ENCODE measurements at regions not wholly inside any gene's neighbourhood (a gene's known extent, or its start where the extent isn't known, plus 50 kb on each side); places are given as distances from the start of the nearest gene placed in this dataset.

DNA sequence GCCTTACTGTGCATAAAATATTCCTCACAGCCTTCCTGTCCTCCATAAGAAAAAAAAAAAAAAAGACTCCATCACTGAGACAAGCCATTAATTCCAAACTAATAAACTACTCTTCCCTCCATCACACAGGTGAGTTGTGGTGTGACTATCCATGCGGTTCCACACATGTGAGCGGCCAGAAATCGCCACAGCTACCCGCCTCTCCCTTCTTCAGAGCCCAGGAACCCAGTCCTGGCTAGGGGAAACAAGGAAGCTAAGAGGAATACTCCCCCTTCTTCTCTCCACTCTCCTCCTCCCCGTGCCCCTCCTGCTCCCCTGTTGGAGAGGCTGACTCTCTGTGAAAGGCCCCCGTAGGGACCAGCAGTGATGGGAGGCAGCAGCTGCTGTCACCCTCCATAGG lies 128.6 kb upstream of the ARID1B start:
- no peak for DNase-seq (ENCODE audit: low read depth)

DNA sequence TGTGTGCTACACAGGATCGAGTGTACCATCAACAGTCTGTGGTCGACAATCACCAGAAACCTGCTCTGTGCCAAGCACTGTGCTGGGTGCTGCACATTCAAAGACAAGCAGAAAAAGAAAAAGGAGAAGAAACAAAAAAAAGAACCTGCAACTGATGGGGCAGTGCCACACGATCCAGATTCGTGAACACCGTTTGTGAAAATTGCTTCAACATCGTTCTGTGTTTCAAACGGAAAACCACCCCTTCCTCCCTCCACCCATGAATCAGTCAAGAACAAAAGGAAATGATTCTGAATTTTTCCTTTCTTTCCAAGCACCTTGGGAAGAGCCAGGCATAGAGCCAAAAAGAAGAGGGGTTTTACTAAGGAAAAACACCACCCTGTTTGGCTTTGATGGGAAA lies 129.2 kb upstream of the ARID1B start:
- DNase-seq (ENCODE audit: low read depth) = no peak

DNA sequence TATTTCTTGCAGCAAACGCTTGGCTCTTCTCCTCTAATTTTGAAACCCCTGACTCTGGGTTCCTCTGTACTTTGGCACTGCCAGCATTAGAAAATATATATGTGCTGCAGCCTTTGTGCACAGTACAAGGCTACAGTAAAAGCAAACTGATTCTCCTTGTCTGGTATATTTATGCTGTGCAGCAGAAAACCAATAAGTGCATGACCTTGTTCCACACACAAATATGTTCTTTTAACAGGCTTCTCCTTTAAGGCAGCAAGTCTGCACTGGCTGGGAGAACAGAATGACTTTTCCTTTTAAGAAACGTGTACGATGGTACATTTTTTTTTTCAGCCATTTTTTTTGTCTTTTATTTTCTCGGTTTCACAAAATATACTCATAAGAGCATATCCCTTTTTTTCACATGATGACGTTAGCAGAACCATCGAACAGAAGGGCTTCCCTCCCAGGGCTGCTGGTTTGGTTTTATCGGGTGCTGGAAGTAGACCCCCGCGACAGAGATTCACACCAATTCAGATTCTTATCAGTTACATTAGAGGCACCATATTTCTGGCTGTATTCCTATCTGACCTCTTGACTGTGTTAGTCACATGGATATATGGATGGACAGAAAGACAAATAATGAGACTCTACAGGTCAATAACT lies 129.9 kb upstream of the ARID1B start:
- no peak for DNase-seq (ENCODE audit: low read depth)

DNA sequence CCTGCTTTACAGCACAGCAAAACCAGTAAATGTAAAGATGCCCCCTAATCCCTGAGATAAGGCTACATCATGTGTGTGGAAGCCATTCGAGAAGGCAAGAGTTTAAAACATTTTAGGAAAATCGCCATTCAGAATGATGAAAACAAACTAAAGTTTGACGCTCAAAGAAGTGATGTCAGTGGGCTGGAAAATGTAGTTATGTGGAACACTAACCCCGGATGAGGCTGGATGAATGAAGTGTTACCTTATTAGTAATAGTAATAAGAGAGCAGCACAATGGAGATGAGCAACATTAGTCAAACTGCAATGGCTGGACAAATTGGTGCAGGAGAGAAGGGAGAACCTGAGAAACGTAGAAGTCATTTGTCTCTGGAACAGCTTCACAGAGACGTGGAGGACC lies 130.7 kb upstream of the ARID1B start:
- DNase-seq (ENCODE audit: low read depth) = no peak

DNA sequence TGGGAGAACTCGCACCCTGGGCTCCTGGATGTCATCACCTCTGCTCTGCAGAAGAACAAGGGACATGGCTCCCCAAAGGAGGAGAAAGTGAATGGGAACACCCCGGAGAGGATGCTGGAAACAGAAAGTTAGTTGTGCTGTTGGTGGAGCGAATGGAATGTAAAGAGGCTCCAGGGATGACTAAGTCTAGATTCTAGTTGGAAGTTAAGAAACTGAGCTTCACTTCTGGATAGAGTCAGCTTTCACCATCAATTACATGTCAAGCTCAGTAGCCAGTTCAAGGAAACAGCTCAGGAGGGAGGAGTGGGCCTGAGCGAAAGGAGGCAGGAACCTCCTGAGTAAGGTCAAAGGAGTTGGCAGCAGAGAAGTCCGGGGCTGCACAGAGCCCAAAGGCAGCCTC lies 132.1 kb upstream of the ARID1B start:
- no peak for DNase-seq (ENCODE audit: low read depth)

DNA sequence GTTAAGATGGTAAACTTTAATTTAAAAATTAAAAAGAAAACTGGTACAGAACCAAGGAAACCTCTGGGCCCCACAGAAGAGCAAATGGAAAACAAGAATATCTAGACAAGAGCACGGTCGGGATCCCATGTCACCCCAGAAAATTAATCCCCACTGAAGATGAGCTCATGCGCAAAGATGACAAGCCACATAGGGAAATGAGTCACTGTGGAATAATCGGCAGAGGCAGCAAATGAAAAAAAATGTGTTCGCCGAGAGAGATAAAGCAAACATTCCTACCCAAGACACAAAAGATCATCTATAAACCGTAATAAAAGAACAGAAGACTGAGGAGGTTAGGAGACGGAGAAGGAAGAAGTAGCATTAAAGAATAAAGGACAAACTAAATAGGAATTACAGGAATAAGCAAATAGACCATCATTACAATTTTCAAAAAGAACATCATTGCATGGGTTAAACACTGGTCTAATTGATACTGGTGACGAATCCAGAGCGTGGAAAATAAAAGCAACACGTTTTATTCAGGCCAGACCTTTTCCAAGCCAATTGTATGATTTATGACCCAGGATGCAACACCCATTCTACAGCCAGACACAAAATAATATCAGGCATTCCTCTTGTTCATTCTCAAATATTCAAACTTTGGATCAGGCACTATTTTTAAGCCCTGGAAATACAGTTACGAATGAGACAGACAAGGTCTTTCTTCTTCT lies 138.0 kb upstream of the ARID1B start:
- no peak for DNase-seq (ENCODE audit: low read depth)

DNA sequence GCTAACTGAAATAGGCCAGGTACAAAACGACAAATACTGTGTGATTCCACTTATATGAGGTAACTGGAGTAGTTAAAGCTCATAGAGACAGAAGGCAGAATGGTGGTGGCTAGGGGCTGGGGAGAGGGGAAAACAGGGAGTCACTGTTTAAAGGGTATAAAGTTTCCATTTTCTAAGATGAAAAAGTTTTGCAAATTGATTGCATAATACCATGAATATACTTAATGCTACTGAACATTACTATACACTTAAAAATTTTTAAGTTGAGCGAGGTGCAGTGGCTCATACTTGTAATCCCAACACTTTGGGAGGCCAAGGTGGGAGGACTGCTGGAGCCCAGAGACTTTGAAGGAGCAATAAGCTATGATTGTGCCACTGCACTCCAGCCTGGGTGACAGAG lies 138.6 kb upstream of the ARID1B start:
- no peak for DNase-seq (ENCODE audit: low read depth)

DNA sequence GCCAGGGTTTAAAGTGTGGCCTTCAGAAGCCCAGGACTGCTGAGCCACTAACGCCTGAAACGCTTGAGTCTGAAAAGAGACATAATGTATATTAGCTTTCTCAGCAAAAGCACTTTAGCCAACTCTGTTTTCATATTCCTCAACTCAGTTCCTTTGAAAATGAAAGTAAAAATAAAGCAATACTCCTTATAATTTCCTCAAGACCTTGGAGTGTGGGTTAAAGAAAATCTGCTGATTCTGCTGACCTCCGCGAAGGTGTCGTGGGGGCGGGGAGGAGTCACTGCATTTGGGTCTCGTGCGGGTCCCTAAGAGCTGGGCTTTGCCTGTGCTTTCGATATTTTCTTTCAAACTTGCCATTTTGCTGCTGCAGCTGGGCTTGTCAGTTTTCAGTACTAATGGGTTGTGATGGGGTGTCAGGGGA lies 142.2 kb upstream of the ARID1B start:
- DNase-seq (ENCODE audit: low read depth) = no peak

DNA sequence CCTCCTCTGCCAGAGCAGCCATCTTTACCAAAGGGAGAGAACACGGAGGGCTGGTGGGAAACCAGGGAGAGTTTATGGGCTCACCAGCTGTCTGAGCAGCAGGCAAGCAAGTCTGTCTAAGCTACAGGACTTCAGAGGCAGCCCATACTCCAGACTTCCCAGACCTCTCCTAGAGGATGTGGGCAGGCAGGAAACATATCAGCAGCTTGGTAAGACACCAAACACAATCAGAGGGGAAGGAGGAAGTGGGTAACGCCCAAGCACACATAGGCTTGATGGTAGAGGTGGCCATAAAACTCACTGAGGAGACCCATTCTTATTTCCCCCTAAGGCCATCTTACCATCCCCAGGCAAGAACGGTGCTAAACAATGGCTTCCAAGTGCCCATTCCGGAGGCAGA lies 143.1 kb upstream of the ARID1B start:
- no peak for DNase-seq (ENCODE audit: low read depth)

DNA sequence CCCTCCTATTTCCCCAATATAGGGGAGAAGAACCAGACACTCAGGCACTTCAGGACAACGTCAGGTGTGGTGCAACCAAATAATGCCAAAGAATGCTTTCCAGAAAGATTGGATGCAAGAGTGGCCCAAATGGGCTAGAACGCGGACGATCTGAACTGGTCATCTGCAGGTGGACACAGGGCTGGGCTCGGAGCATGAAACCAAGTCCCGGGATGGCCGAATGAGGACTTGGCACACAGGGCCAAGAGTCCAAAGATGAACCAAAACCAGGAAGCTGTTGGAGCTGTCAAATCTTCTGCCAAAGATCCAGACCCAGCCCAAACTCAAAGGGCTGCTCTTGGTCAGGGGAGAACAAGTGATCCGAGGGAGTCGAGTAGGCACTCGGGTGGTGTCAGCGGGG lies 143.9 kb upstream of the ARID1B start:
- no peak for DNase-seq (ENCODE audit: low read depth)

DNA sequence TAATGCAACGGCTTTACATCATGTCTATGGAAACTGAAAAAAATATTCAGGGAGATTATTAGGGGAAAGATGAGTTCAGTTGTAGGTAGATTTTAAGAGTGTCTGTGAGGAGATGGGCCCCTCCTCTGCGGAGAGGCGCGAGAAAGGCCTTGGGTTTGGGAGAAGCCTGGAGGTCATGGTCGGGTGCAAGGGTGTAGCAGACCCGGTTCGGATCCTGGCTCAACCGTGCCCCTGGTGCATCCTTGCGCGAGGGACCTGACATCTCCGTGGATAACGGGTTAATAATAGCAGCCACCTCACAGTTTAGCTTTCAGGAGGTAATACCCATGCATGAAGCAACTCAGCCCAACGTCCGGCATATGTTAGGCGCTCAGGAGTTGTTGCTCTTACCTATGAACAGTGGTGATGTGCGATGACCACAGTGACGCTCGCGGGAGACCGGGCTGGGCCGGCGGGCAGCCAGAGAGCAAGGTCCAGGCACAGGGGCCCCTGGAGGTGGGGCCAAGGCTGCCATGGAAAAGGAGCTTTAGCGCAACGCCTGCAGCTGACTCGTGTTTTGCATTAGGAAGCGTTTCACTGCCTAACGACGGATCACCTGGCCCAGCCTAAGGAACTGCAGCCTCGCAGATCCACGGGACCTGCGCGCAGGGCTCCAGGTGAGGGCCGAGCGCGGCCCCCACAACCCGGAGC lies 146.4 kb upstream of the ARID1B start:
- no peak for DNase-seq (ENCODE audit: low read depth)

DNA sequence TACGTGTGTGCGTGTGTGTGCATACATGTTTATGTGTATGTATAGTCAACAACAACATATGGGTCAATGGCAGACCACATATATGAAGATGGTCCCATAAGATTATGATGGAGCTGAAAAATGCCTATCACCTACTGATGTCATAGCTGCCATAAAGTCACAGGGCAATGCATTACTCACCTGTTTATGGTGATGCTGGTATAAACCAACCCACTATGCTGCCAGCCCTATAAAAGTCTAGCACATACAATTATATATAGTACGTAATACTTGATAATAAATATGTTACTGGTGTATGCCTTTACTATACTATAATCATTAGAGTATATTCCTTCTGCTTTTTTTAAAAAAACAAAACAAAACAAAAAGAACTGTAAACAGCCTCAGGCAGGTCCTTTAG lies 148.4 kb upstream of the ARID1B start:
- DNase-seq (ENCODE audit: low read depth) = no peak

DNA sequence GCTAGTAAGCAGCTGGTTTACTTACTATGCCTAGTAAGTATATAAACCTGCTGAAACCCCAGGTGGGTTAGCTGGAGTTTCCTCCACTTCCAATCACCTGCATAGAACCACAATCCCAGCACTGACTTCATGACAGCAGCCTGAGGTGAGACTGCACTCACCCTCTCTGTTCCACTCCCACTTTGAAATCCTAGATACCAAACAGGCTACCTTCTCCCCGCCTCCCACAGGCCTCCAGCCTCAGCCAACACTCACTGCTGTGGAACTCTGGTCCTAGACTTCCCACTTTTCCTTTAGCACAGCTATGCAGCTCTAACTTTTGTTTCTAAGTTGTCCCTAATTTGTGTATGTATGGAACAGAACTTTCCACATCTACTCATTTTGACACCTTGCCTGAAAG lies 149.7 kb upstream of the ARID1B start:
- DNase-seq (ENCODE audit: low read depth) = no peak

DNA sequence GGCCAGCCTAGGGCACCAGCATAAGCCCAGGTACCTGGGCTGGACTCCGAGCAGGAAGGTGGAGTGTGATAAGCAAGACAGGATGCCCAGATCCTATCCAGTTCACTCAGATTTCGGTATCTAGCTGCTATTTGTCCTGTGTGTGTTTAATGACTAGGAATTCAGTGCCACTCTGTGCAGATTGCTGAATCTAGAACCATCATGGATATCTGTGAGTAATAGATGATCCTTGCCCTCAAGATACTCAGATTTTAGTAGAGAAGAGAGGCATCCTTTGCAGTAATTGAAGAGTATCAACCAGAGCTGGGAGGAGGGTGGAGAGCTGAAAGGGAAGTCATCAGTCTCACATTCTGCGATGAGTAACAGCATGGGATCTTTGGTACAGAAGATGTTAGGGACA lies 155.0 kb upstream of the ARID1B start:
- no peak for DNase-seq (ENCODE audit: low read depth)

DNA sequence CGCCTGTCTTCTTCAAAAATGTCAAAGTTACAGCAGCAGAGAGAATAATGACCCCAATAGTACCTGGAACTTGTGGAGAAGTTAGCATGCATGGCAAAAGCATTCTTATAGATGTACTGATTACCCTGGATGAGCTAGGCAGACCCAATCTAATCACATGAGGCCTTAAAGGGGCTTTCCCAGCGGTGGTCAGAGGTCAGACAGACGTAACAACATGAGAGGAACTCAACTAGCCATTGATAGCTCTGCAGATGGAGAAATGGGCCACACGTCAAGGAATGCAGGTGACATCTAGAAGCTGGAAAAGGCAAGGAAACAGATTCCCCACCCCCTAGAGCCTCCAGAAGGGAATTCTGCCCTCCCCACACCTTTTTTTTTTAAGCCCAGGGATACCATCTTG lies 156.8 kb upstream of the ARID1B start:
- no peak for DNase-seq (ENCODE audit: low read depth)

DNA sequence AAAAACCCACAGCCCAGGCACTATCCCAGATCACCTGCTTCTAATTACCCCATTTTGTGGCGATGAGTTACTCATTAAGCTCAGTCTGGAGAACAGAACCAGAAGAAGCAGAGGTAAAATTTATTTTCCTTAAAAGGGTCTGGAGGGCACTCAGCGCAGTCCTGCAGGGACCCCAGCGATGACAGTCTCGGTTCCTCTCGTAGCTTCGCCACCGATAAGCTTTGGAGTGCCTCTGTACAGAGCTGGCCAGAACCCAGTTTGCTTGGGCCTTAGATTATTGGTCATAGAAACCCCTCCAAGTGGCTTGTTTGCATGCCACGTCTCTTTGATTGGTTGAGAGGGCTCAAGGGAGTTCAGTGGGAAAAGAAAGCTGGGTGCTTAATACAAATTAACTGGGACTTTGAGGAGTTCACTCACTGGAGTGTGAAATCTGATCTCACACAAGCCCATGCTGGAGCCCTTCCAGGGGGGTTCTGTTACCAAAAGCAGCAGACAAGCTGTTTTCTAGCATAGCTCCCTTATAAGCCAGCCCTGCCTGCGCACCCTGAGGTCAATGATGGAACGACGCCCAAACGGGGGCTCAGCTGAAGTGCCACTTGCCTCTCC lies 158.5 kb upstream of the ARID1B start:
- no peak for DNase-seq (ENCODE audit: low read depth)

DNA sequence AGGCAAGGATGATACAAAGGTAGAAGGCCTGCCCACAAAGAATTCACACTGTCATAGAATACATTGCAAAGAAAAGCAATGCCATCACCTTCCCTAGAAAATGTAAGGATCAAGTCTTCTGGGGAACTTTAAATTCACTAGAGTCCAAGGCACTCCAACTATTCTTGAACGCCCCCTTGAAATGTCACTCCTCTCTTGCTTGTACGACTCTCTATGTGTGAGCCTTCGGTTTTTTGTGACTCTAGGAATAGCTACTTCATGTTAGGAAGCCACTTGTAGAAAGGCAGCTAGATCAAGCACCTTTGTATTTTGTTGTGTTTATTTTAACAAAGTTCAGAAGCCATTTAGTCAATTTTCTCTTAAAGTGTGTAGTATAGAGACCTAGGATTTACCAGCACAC lies 159.2 kb upstream of the ARID1B start:
- DNase-seq (ENCODE audit: low read depth) = no peak

DNA sequence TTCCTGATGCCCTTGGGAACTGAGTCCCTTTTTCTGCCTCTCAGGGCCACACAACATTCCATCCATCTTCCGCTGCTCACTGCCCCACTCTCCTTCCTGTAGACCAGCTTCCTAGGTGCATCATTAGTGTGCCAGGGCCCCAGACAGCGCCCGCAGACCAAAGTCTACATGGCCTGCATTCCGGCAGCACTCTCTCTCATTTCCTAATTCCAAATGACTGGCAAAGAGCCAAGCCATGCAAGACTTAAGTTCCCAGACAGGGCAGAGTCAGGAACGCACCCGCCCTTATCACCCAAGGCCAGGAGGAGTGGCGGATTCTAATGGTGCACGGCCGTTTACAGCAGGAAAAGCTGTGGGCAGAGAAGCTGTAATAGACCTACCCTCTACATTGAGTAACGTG lies 159.8 kb upstream of the ARID1B start:
- DNase-seq (ENCODE audit: low read depth) = no peak

DNA sequence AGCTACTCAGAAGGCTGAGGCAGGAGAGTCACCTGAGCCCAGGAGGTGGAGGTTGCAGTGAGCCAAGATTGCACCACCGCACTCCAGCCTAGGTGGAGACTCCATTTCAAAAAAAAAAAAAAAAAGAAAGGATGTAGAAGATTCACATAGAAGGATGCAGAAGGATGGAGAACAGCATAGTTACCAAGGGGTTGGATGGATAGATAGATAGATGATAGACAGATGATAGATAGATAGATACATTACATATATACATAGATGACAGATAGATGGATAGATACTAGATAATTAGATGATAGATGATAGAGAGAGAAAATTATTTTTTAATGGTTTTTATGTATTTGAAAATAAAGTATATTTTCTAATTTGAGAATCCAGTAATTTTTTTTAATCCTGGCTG lies 160.7 kb upstream of the ARID1B start:
- DNase-seq (ENCODE audit: low read depth) = no peak

DNA sequence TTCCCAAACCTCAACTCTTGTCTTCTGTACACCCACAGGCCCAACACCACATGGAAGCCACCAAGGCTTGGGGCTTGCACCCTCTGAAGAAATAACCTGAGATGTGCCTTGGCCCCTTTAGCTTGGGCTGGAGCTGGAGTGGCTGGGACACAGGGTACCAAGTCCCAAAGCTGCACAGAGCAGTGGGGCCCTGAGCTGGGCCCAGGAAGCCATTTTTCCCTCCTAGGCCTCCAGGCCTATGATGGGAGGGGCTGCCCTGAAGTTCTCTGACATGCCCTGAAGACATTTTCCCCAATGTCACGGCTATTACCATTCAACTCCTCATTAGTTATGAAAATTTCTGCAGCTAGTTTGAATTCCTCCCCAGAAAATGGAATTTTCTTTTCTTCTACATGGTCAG lies 163.2 kb upstream of the ARID1B start:
- no peak for DNase-seq (ENCODE audit: low read depth)

DNA sequence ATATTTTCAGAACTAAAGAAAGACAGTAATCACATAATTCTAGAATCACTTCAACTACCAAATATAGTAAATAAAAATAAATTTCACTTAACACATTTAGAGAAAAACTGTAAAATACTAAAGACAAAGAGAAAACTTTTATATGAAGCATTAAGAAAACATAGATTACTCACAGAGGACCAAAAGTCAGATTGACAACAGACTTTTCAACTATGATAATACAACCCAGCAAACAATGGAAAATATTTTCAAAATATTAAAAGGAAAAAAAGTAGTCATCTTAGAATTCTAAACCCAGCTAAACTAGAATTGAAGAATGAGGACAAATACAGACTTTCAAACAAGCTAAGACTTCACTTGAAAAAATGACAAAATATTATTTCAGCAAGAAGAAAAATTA lies 164.8 kb upstream of the ARID1B start:
- DNase-seq (ENCODE audit: low read depth) = no peak

DNA sequence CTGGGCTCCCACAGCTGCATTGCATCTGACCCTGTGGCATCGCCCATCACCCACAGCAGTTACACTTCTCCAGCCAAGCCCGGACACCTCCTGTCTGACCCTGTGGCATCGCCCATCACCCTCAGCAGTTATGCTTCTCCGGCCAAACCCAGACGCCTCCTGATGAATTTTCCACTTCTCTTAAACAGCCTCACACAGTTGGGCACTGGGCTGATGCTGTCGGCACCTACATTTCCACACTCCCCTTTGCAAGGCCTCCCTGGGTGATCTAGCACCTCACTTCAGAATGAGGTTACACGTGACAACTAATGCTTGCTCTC lies 175.2 kb upstream of the ARID1B start:
- DNase-seq (ENCODE audit: low read depth) = no peak

Measured in HS-27A (cell line).